Neuronal stem cell (in vitro differentiated cells): ENCODE measurements at regions not wholly inside any gene's neighbourhood (a gene's known extent, or its start where the extent isn't known, plus 50 kb on each side); places are given as distances from the start of the nearest gene placed in this dataset.

ENCODE experiments used
- DNase-seq: peaks from one replicate; pipeline ENCODE4 v3.0.0-alpha.2; 2013; ENCODE audit warnings: low spot score
- H2AFZ ChIP-seq: one replicate; pipeline ENCODE4 v1.6.1; 2013; ENCODE audit warnings: mild to moderate bottlenecking, low read length, inconsistent platforms
- H2AK5ac ChIP-seq: 2 replicates; pipeline ENCODE4 v1.6.1; 2013; ENCODE audit warnings: low read depth, mild to moderate bottlenecking, inconsistent platforms, low read length, moderate library complexity, mixed read lengths
- H2BK120ac ChIP-seq: 2 replicates; pipeline ENCODE4 v1.6.1; 2013; ENCODE audit warnings: low read depth, mild to moderate bottlenecking, inconsistent platforms, low read length, moderate library complexity, mixed read lengths
- H2BK12ac ChIP-seq: one replicate; pipeline ENCODE4 v1.6.1; 2013; ENCODE audit warnings: low read length, inconsistent platforms
- H2BK15ac ChIP-seq: 2 replicates; pipeline ENCODE4 v1.6.1; 2013; ENCODE audit warnings: mild to moderate bottlenecking, low read length, inconsistent platforms, mixed read lengths
- H2BK5ac ChIP-seq: one replicate; pipeline ENCODE4 v1.6.1; 2013; ENCODE audit warnings: inconsistent platforms, mild to moderate bottlenecking, low read length, moderate library complexity
- H3K14ac ChIP-seq: one replicate; pipeline ENCODE4 v1.6.1; 2013; ENCODE audit warnings: low read length, inconsistent platforms
- H3K18ac ChIP-seq: 2 replicates; pipeline ENCODE4 v1.6.1; 2013; ENCODE audit warnings: low read length, inconsistent platforms
- H3K23ac ChIP-seq: 2 replicates; pipeline ENCODE4 v1.6.1; 2013; ENCODE audit warnings: low read depth, mild to moderate bottlenecking, mixed read lengths, low read length, inconsistent platforms; ENCODE audit not compliant: poor library complexity
- H3K27ac ChIP-seq: replicated peaks from 3 replicates; pipeline ENCODE4 v1.5.1; 2013; ENCODE audit warnings: low read length, inconsistent platforms
- H3K27me3 ChIP-seq, 3 experiments: 2 replicates each; pipeline ENCODE4 v1.6.1; 2013; ENCODE audit warnings: low read length in 3 of 3, mild to moderate bottlenecking in 2 of 3, inconsistent platforms in 1 of 3, low read depth in 1 of 3, mixed read lengths in 1 of 3, moderate library complexity in 1 of 3; ENCODE audit not compliant: control insufficient read depth in 3 of 3, insufficient read depth in 3 of 3
- H3K36me3 ChIP-seq, 2 donors: replicated peaks in 1 of 2; 2 replicates each; pipeline ENCODE4 v1.6.1; 2013; ENCODE audit warnings: low read length in 2 of 2; ENCODE audit not compliant: control insufficient read depth in 2 of 2, insufficient read depth in 2 of 2
- H3K4ac ChIP-seq: 2 replicates; pipeline ENCODE4 v1.6.1; 2013; ENCODE audit warnings: inconsistent platforms, mild to moderate bottlenecking, low read length, moderate library complexity
- H3K4me1 ChIP-seq, 2 donors: 1 replicate in 1 of 2; 2 replicates in 1 of 2; pipeline ENCODE4 v1.6.1; 2013; ENCODE audit warnings: low read length in 2 of 2, low read depth in 1 of 2; ENCODE audit not compliant: control insufficient read depth in 2 of 2, insufficient read depth in 1 of 2
- H3K4me2 ChIP-seq: one replicate; pipeline ENCODE4 v1.6.1; 2013; ENCODE audit warnings: mild to moderate bottlenecking, low read length, inconsistent platforms; ENCODE audit not compliant: insufficient read depth, poor library complexity, severe bottlenecking
- H3K4me3 ChIP-seq, 2 donors: 2 replicates each; pipeline ENCODE4 v1.5.1; 2013; ENCODE audit warnings: low read length in 2 of 2, mild to moderate bottlenecking in 2 of 2, inconsistent platforms in 1 of 2, moderate library complexity in 1 of 2
- H3K79me1 ChIP-seq: one replicate; pipeline ENCODE4 v1.6.1; 2013; ENCODE audit warnings: low read depth, mild to moderate bottlenecking, inconsistent platforms, low read length, moderate library complexity
- H3K9ac ChIP-seq: one replicate; pipeline ENCODE4 v1.6.1; 2013; ENCODE audit warnings: mild to moderate bottlenecking, low read depth, low read length, inconsistent platforms; ENCODE audit not compliant: poor library complexity
- H3K9me3 ChIP-seq, 2 donors: replicated peaks in 1 of 2; 2 replicates each; pipeline versions ENCODE3 to v1.6.1; 2013; ENCODE audit warnings: low read length in 2 of 2, mild to moderate bottlenecking in 2 of 2, inconsistent platforms in 1 of 2, low read depth in 1 of 2, mixed read lengths in 1 of 2, moderate library complexity in 1 of 2; ENCODE audit not compliant: control insufficient read depth in 2 of 2, insufficient read depth in 1 of 2
- H4K8ac ChIP-seq: one replicate; pipeline ENCODE4 v1.6.1; 2013; ENCODE audit warnings: low read depth, mild to moderate bottlenecking, inconsistent platforms, low read length, moderate library complexity
- H4K91ac ChIP-seq: one replicate; pipeline ENCODE4 v1.6.1; 2013; ENCODE audit warnings: low read length, low read depth, mild to moderate bottlenecking, inconsistent platforms; ENCODE audit not compliant: poor library complexity
- WGBS, 2 donors: extraction: QIAGEN DNeasy Blood & Tissue Kit; methylation state at CpG; one replicate each; pipeline ENCODE4 v1.1.7; 2013; ENCODE audit warnings: missing lambda C conversion rate in 2 of 2, mixed read lengths in 1 of 2; ENCODE audit not compliant: insufficient read length in 2 of 2, insufficient replicate concordance in 1 of 2; ENCODE audit errors: extremely low coverage in 2 of 2; 5-methylcytosine and 5-hydroxymethylcytosine counted together

- H3K18ac ChIP-seq = no peak overlapping the region
- H3K27ac ChIP-seq = no peak overlapping the region
- no peak overlapping the region for H3K9ac ChIP-seq
- no peaks in the 10 kb centered on the region for H3K27me3 ChIP-seq
- H3K4me3 ChIP-seq = no peak overlapping the region
- no peak overlapping the region for H2AFZ ChIP-seq
- no peak overlapping the region for H3K4ac ChIP-seq
- no peak overlapping the region for H2BK12ac ChIP-seq
- H3K9me3 ChIP-seq = peaks cover 2 to 19% of the 10 kb centered on the region in 2 donors
- WGBS, 2 donors = no CpG with 5 or more reads among the region's 5 CpGs
- no peaks in the 10 kb centered on the region for H3K79me1 ChIP-seq
- H3K36me3 ChIP-seq = peaks cover 0 to 3% of the 10 kb centered on the region in 2 donors
- H4K91ac ChIP-seq = no peak overlapping the region
- H2BK15ac ChIP-seq = no peak overlapping the region
- DNase-seq = no peak
- H2BK5ac ChIP-seq = no peak overlapping the region
- H3K23ac ChIP-seq = no peak overlapping the region
- no peak overlapping the region for H3K4me2 ChIP-seq
- H4K8ac ChIP-seq = no peak overlapping the region
- H2BK120ac ChIP-seq = no peak overlapping the region
- no peak overlapping the region for H3K14ac ChIP-seq
- peaks cover 6 to 7% of the 10 kb centered on the region in 2 donors for H3K4me1 ChIP-seq
- no peak overlapping the region for H2AK5ac ChIP-seq
Measured at GRCh38 chr1:38297246-38297645, 250.7 kb upstream of the POU3F1 start.

GRCh38 chr1:38296047-38296446, 249.5 kb upstream of the POU3F1 start:
- Histone ChIP-seq H2AK5ac (no peak overlapping the region), H4K8ac (no peak overlapping the region), H3K36me3 (peaks cover 0 to 3% of the 10 kb centered on the region in 2 donors), H3K27me3 (no peaks in the 10 kb centered on the region), H3K27ac (no peak overlapping the region), H2BK120ac (no peak overlapping the region), H3K4me1 (peaks cover 14 to 15% of the 10 kb centered on the region in 2 donors), H3K4me3 (no peak overlapping the region), H3K9me3 (peaks cover 2 to 19% of the 10 kb centered on the region in 2 donors), H2BK5ac (no peak overlapping the region), H4K91ac (no peak overlapping the region), H3K79me1 (no peaks in the 10 kb centered on the region), H3K4me2 (no peak overlapping the region), H2BK15ac (no peak overlapping the region), H2BK12ac (no peak overlapping the region), H3K23ac (no peak overlapping the region), H3K9ac (no peak overlapping the region), H3K4ac (no peak overlapping the region), H2AFZ (no peak overlapping the region), H3K14ac (no peak overlapping the region), H3K18ac (no peak overlapping the region)
- DNase-seq = no peak
- no CpG with 5 or more reads among the region's 10 CpGs for WGBS, 2 donors

GRCh38 chr1:38293567-38293966, 247.0 kb upstream of the POU3F1 start:
- Histone ChIP-seq H3K4ac (no peak overlapping the region), H3K18ac (peak overlapping the region; percentile 32), H3K27ac (no peak overlapping the region), H4K91ac (no peak overlapping the region), H3K14ac (no peak overlapping the region), H3K27me3 (no peaks in the 10 kb centered on the region), H3K36me3 (no peaks in the 10 kb centered on the region), H2BK12ac (no peak overlapping the region), H2BK120ac (no peak overlapping the region), H3K4me1 (peaks cover 15 to 16% of the 10 kb centered on the region in 2 donors), H2AFZ (no peak overlapping the region), H3K9ac (no peak overlapping the region), H3K4me3 (no peak overlapping the region), H3K4me2 (no peak overlapping the region), H3K79me1 (no peaks in the 10 kb centered on the region), H3K9me3 (peaks cover 2 to 19% of the 10 kb centered on the region in 2 donors), H2BK5ac (no peak overlapping the region), H3K23ac (no peak overlapping the region), H4K8ac (no peak overlapping the region), H2AK5ac (no peak overlapping the region), H2BK15ac (no peak overlapping the region)
- no peak for DNase-seq
- no CpG with 5 or more reads among the region's 4 CpGs for WGBS, 2 donors

- no peak overlapping the region for H3K27ac ChIP-seq
- no peak overlapping the region for H2AK5ac ChIP-seq
- no CpG with 5 or more reads among the region's 3 CpGs for WGBS, 2 donors
- H3K9ac ChIP-seq = no peak overlapping the region
- no peak overlapping the region for H3K4me3 ChIP-seq
- no peak overlapping the region for H2BK15ac ChIP-seq
- no peak overlapping the region for H2AFZ ChIP-seq
- no peak overlapping the region for H3K23ac ChIP-seq
- H3K4ac ChIP-seq = no peak overlapping the region
- H3K9me3 ChIP-seq = peaks cover 2 to 19% of the 10 kb centered on the region in 2 donors
- DNase-seq = no peak
- no peaks in the 10 kb centered on the region for H3K27me3 ChIP-seq
- no peak overlapping the region for H4K8ac ChIP-seq
- no peak overlapping the region for H3K14ac ChIP-seq
- no peak overlapping the region for H4K91ac ChIP-seq
- H2BK12ac ChIP-seq = no peak overlapping the region
- H2BK5ac ChIP-seq = no peak overlapping the region
- no peak overlapping the region for H2BK120ac ChIP-seq
- no peak overlapping the region for H3K4me2 ChIP-seq
- H3K36me3 ChIP-seq = no peaks in the 10 kb centered on the region
- H3K79me1 ChIP-seq = no peaks in the 10 kb centered on the region
- peaks cover 16 to 20% of the 10 kb centered on the region in 2 donors for H3K4me1 ChIP-seq
- no peak overlapping the region for H3K18ac ChIP-seq
Measured at GRCh38 chr1:38292969-38293368, 246.4 kb upstream of the POU3F1 start.
